Osteocyte (in vitro differentiated cells): ENCODE measurements at regions not wholly inside any gene's neighbourhood (a gene's known extent, or its start where the extent isn't known, plus 50 kb on each side); places are given as distances from the start of the nearest gene placed in this dataset.

Experiments
- DNase-seq: peaks from one replicate; pipeline ENCODE4 v3.0.0; 2021; ENCODE audit warnings: mixed read lengths; ENCODE audit not compliant: unreplicated experiment; ENCODE audit errors: extremely low spot score
- H3K27ac Mint-ChIP-seq: one replicate; pipeline ENCODE4 v1.8.0; 2021; ENCODE audit warnings: mild to moderate bottlenecking, mixed read lengths; ENCODE audit not compliant: unreplicated experiment
- H3K27me3 Mint-ChIP-seq: one replicate; pipeline ENCODE4 v1.8.0; 2021; ENCODE audit warnings: mixed read lengths; ENCODE audit not compliant: unreplicated experiment
- H3K36me3 Mint-ChIP-seq: one replicate; pipeline ENCODE4 v1.8.0; 2021; ENCODE audit warnings: mixed read lengths; ENCODE audit not compliant: unreplicated experiment
- H3K4me1 Mint-ChIP-seq: one replicate; pipeline ENCODE4 v1.8.0; 2021; ENCODE audit warnings: mixed read lengths; ENCODE audit not compliant: unreplicated experiment
- H3K4me3 Mint-ChIP-seq: one replicate; pipeline ENCODE4 v1.8.0; 2021; ENCODE audit warnings: mild to moderate bottlenecking, moderate library complexity, mixed read lengths; ENCODE audit not compliant: unreplicated experiment
- H3K9me3 Mint-ChIP-seq: one replicate; pipeline ENCODE4 v1.8.0; 2021; ENCODE audit warnings: mixed read lengths; ENCODE audit not compliant: unreplicated experiment
- CTCF ChIP-seq: fragments of 200-600 bp; sonication (generic); IDR thresholded peaks from 2 replicates; pipeline ENCODE4 v1.5.0; 2021; ENCODE audit warnings: antibody characterized with exemption, mild to moderate bottlenecking, moderate library complexity

- no peaks in the 10 kb centered on the region for H3K36me3 Mint-ChIP-seq
- no peak for TF ChIP-seq CTCF
- no peak overlapping the region for H3K4me3 Mint-ChIP-seq
- H3K27me3 Mint-ChIP-seq = no peaks in the 10 kb centered on the region
- no peak for DNase-seq
- H3K4me1 Mint-ChIP-seq = no peaks in the 10 kb centered on the region
- no peaks in the 10 kb centered on the region for H3K9me3 Mint-ChIP-seq
- H3K27ac Mint-ChIP-seq = no peak overlapping the region
These were observed 348.9 kb upstream of the ISL1 start for GRCh38 chr5:51034222-51034901.

- no peaks in the 10 kb centered on the region for H3K4me1 Mint-ChIP-seq
- H3K4me3 Mint-ChIP-seq = no peak overlapping the region
- no peaks in the 10 kb centered on the region for H3K27me3 Mint-ChIP-seq
- TF ChIP-seq CTCF = no peak
- H3K9me3 Mint-ChIP-seq = no peaks in the 10 kb centered on the region
- no peaks in the 10 kb centered on the region for H3K36me3 Mint-ChIP-seq
- H3K27ac Mint-ChIP-seq = no peak overlapping the region
- no peak for DNase-seq
These were observed 343.6 kb upstream of the ISL1 start for GRCh38 chr5:51039424-51040329.

- no peak for TF ChIP-seq CTCF
- DNase-seq = no peak
- Mint-ChIP-seq H3K4me3 (no peak overlapping the region), H3K27me3 (no peaks in the 10 kb centered on the region), H3K9me3 (no peaks in the 10 kb centered on the region), H3K4me1 (no peaks in the 10 kb centered on the region), H3K36me3 (no peaks in the 10 kb centered on the region), H3K27ac (no peak overlapping the region)
These were observed 339.5 kb upstream of the ISL1 start for GRCh38 chr5:51043745-51044144.

- no peak for TF ChIP-seq CTCF
- H3K4me1 Mint-ChIP-seq = no peaks in the 10 kb centered on the region
- no peak for DNase-seq
- H3K4me3 Mint-ChIP-seq = no peak overlapping the region
- no peak overlapping the region for H3K27ac Mint-ChIP-seq
- H3K36me3 Mint-ChIP-seq = no peaks in the 10 kb centered on the region
- no peaks in the 10 kb centered on the region for H3K9me3 Mint-ChIP-seq
- H3K27me3 Mint-ChIP-seq = no peaks in the 10 kb centered on the region
These were observed 335.9 kb upstream of the ISL1 start for GRCh38 chr5:51047369-51047768.

GRCh38 chr5:51053361-51053760 is 329.9 kb upstream of the ISL1 start:
- Mint-ChIP-seq H3K4me3 (no peak overlapping the region), H3K27me3 (no peaks in the 10 kb centered on the region), H3K36me3 (no peaks in the 10 kb centered on the region), H3K4me1 (no peaks in the 10 kb centered on the region), H3K9me3 (no peaks in the 10 kb centered on the region), H3K27ac (no peak overlapping the region)
- DNase-seq = no peak
- no peak for TF ChIP-seq CTCF
